GM12872 (cell line): ENCODE measurements at regions not wholly inside any gene's neighbourhood (a gene's known extent, or its start where the extent isn't known, plus 50 kb on each side); places are given as distances from the start of the nearest gene placed in this dataset.

Experiments
- CTCF ChIP-seq: IDR thresholded peaks from 3 replicates; pipeline ENCODE4 v1.5.1; 2011; ENCODE audit warnings: low read depth, mild to moderate bottlenecking, low read length, moderate library complexity; ENCODE audit not compliant: insufficient read depth

GRCh38 chr7:54956865-54957264, 62.0 kb upstream of the EGFR start:
- no peak for TF ChIP-seq CTCF

GRCh38 chr7:54960517-54960916, 58.3 kb upstream of the EGFR start:
- no peak for TF ChIP-seq CTCF

GRCh38 chr7:54961391-54961790, 57.4 kb upstream of the EGFR start:
- TF ChIP-seq CTCF = no peak

- no peak for TF ChIP-seq CTCF
Measured at GRCh38 chr7:54963155-54963554, 55.7 kb upstream of the EGFR start.

GRCh38 chr7:54964136-54964535, 54.7 kb upstream of the EGFR start:
- no peak for TF ChIP-seq CTCF

- TF ChIP-seq CTCF = no peak
Measured at GRCh38 chr7:54967377-54967776, 51.4 kb upstream of the EGFR start.

- TF ChIP-seq CTCF = no peak
Measured at GRCh38 chr7:54968018-54968417, 50.8 kb upstream of the EGFR start.
